HCT116 (cell line): ENCODE measurements at regions not wholly inside any gene's neighbourhood (a gene's known extent, or its start where the extent isn't known, plus 50 kb on each side); places are given as distances from the start of the nearest gene placed in this dataset.

ENCODE experiments used
- CTCF ChIP-seq, 3 experiments: fragments of 200-600 bp in 1 of 3; sonication (generic) in 1 of 3; IDR thresholded peaks in 2 of 3; conservative IDR thresholded peaks in 1 of 3; 2 replicates each; pipeline ENCODE4 v1.5.1; 2012 to 2017; ENCODE audit warnings: low read depth in 2 of 3, low read length in 2 of 3, antibody characterized with exemption in 1 of 3, borderline replicate concordance in 1 of 3, control low read depth in 1 of 3, mild to moderate bottlenecking in 1 of 3, mixed read lengths in 1 of 3, mixed run types in 1 of 3, moderate library complexity in 1 of 3; ENCODE audit not compliant: insufficient read depth in 1 of 3
- EGR1 ChIP-seq: IDR thresholded peaks from 2 replicates; pipeline ENCODE4 v1.6.1; 2012; ENCODE audit warnings: low read depth
- JUND ChIP-seq: IDR thresholded peaks from 2 replicates; pipeline ENCODE4 v1.6.1; 2012
- POLR2A ChIP-seq: IDR thresholded peaks from 2 replicates; pipeline ENCODE4 v1.7.0; 2011; ENCODE audit warnings: borderline replicate concordance; ENCODE audit not compliant: insufficient read depth, insufficient read length; ENCODE audit errors: extremely low read depth
- YY1 ChIP-seq: IDR thresholded peaks from 2 replicates; pipeline ENCODE4 v1.6.1; 2011; ENCODE audit warnings: low read length, low read depth, moderate library complexity, mild to moderate bottlenecking; ENCODE audit not compliant: insufficient replicate concordance; ENCODE audit errors: extremely low read depth
- TF ChIP-seq, protein P1 (sequence below): IDR thresholded peaks from 2 replicates; pipeline ENCODE4 v1.6.1; 2012; ENCODE audit warnings: low read depth

DNA sequence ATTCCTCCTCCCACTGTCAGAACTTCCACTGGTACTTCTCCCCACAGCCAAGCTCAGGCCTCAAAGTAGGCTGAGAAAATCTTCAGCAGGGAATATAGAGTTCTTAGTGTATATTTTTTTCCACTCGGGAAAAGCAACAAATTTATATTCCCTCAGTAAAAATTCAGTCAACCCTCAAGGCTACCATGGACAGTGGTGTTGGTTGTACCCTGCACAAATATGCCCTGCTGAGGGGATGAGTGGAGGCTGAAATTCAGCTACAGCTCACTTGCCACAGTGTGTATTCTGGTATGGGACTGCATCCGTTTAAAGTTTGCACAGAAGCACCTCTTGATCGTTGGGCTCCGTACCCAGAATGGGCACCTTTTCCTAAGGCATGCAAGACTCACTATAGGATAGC, 90.8 kb upstream of the LGALSL start:
- no peak for TF ChIP-seq EGR1
- TF ChIP-seq POLR2A, result no peak
- no peak for TF ChIP-seq YY1
- TF ChIP-seq, protein P1, sequence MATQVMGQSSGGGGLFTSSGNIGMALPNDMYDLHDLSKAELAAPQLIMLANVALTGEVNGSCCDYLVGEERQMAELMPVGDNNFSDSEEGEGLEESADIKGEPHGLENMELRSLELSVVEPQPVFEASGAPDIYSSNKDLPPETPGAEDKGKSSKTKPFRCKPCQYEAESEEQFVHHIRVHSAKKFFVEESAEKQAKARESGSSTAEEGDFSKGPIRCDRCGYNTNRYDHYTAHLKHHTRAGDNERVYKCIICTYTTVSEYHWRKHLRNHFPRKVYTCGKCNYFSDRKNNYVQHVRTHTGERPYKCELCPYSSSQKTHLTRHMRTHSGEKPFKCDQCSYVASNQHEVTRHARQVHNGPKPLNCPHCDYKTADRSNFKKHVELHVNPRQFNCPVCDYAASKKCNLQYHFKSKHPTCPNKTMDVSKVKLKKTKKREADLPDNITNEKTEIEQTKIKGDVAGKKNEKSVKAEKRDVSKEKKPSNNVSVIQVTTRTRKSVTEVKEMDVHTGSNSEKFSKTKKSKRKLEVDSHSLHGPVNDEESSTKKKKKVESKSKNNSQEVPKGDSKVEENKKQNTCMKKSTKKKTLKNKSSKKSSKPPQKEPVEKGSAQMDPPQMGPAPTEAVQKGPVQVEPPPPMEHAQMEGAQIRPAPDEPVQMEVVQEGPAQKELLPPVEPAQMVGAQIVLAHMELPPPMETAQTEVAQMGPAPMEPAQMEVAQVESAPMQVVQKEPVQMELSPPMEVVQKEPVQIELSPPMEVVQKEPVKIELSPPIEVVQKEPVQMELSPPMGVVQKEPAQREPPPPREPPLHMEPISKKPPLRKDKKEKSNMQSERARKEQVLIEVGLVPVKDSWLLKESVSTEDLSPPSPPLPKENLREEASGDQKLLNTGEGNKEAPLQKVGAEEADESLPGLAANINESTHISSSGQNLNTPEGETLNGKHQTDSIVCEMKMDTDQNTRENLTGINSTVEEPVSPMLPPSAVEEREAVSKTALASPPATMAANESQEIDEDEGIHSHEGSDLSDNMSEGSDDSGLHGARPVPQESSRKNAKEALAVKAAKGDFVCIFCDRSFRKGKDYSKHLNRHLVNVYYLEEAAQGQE, result no peak
- TF ChIP-seq CTCF (IDR thresholded peaks at IDR 0.05 in 2 of 3, conservative IDR thresholded peaks at IDR 0.05 in 1 of 3; ENCODE audit: borderline replicate concordance in 1 of 3, insufficient read depth in 1 of 3, low read depth in 2 of 3, low read length in 2 of 3), result no peak
- no peak for TF ChIP-seq JUND
